H1 (cell line): ENCODE measurements at regions not wholly inside any gene's neighbourhood (a gene's known extent, or its start where the extent isn't known, plus 50 kb on each side); places are given as distances from the start of the nearest gene placed in this dataset.

Experiments used
- CTCF ChIA-PET: fragments of 300-600 bp; sonication (Branson Sonifier 250); formaldehyde crosslinking; loops from one replicate; lab custom pipeline; 2021; ENCODE audit not compliant: partially characterized antibody; lab: Charles Lee
- POLR2A ChIA-PET: fragments of 300-600 bp; sonication (Branson Sonifier 250); formaldehyde crosslinking; loops from one replicate; lab custom pipeline; 2021; ENCODE audit warnings: inconsistent platforms; ENCODE audit not compliant: partially characterized antibody; lab: Charles Lee
- DNase-seq, 2 experiments: peaks; one replicate each; pipeline versions ENCODE4 v3.0.0 to v3.0.0-alpha.2; 2010 to 2022; ENCODE audit warnings: low spot score in 2 of 2, low read depth in 1 of 2, mixed read lengths in 1 of 2
- FAIRE-seq: peaks from 2 replicates; lab custom pipeline; 2011; peaks lifted over from hg19 to GRCh38; lab: Jason Lieb, UNC
- H2AFZ ChIP-seq: 2 replicates; pipeline ENCODE4 v1.8.1; 2012; ENCODE audit warnings: low read length, inconsistent platforms
- H2AK5ac ChIP-seq: 2 replicates; pipeline ENCODE4 v1.6.1; 2013; ENCODE audit warnings: low read depth, low read length
- H2BK120ac ChIP-seq: replicated peaks from 2 replicates; pipeline ENCODE3; 2013; ENCODE audit warnings: low read depth, low read length, inconsistent platforms
- H2BK12ac ChIP-seq: 2 replicates; pipeline ENCODE4 v1.6.1; 2013; ENCODE audit warnings: low read depth, low read length
- H2BK15ac ChIP-seq: 2 replicates; pipeline ENCODE4 v1.6.1; 2013; ENCODE audit warnings: low read length
- H2BK20ac ChIP-seq: 2 replicates; pipeline ENCODE4 v1.6.1; 2013; ENCODE audit warnings: low read length
- H2BK5ac ChIP-seq: 2 replicates; pipeline ENCODE4 v1.6.1; 2013; ENCODE audit warnings: low read depth, low read length
- H3K14ac ChIP-seq: 2 replicates; pipeline ENCODE4 v1.6.1; 2013; ENCODE audit warnings: inconsistent platforms; ENCODE audit not compliant: insufficient read length
- H3K18ac ChIP-seq: 2 replicates; pipeline ENCODE4 v1.6.1; 2013; ENCODE audit warnings: low read length; ENCODE audit errors: extremely low read depth
- H3K23ac ChIP-seq: 2 replicates; pipeline ENCODE4 v1.6.1; 2013; ENCODE audit warnings: inconsistent platforms; ENCODE audit not compliant: insufficient read length
- H3K23me2 ChIP-seq: 2 replicates; pipeline ENCODE4 v1.6.1; 2013; ENCODE audit warnings: low read depth, low read length
- H3K27ac ChIP-seq: 2 replicates; pipeline ENCODE4 v1.6.1; 2011; ENCODE audit warnings: low read depth, low read length, inconsistent platforms
- H3K27me3 ChIP-seq, 4 experiments: replicated peaks in 1 of 4; 1 replicate in 1 of 4; 2 replicates in 3 of 4; pipeline versions ENCODE4 v1.6.1 to v1.8.1; 2011 to 2013; ENCODE audit warnings: low read length in 3 of 4, mild to moderate bottlenecking in 3 of 4, inconsistent platforms in 2 of 4, mixed read lengths in 2 of 4, moderate library complexity in 1 of 4; ENCODE audit not compliant: control insufficient read depth in 3 of 4, insufficient read depth in 3 of 4; ENCODE audit errors: extremely low read depth in 1 of 4
- H3K36me3 ChIP-seq, 4 experiments: 2 replicates each; pipeline versions ENCODE4 v1.6.1 to v1.8.1; 2011 to 2013; ENCODE audit warnings: mild to moderate bottlenecking in 4 of 4, low read length in 3 of 4, moderate library complexity in 2 of 4, control low read depth in 1 of 4, inconsistent platforms in 1 of 4; ENCODE audit not compliant: insufficient read depth in 4 of 4, control insufficient read depth in 2 of 4
- H3K4ac ChIP-seq: replicated peaks from 2 replicates; pipeline ENCODE3; 2013; ENCODE audit warnings: low read length, low read depth, mixed read lengths, inconsistent platforms; ENCODE audit not compliant: insufficient read length
- H3K4me1 ChIP-seq, 4 experiments: replicated peaks in 1 of 4; 1 replicate in 1 of 4; 2 replicates in 3 of 4; pipeline versions ENCODE4 v1.6.1 to v1.8.1; 2011 to 2013; ENCODE audit warnings: low read length in 3 of 4, inconsistent platforms in 2 of 4, mixed read lengths in 1 of 4; ENCODE audit not compliant: insufficient read depth in 4 of 4, control insufficient read depth in 3 of 4
- H3K4me2 ChIP-seq, 2 experiments: 2 replicates each; pipeline versions ENCODE4 v1.6.1 to v1.8.1; 2011 to 2013; ENCODE audit warnings: low read depth in 2 of 2, low read length in 2 of 2, control low read depth in 1 of 2, inconsistent platforms in 1 of 2, mild to moderate bottlenecking in 1 of 2; ENCODE audit not compliant: insufficient read depth in 1 of 2
- H3K4me3 ChIP-seq, 4 experiments: fragments of 200-600, 300-600 bp in 1 of 4; sonication (generic), shearing (Covaris generic), sonication (Bioruptor Twin) in 1 of 4; 2 replicates each; pipeline versions ENCODE4 v1.5.1 to v1.8.1; 2011 to 2016; ENCODE audit warnings: low read length in 4 of 4, low read depth in 3 of 4, control low read depth in 2 of 4, inconsistent platforms in 2 of 4, mild to moderate bottlenecking in 2 of 4, mixed read lengths in 1 of 4, moderate library complexity in 1 of 4; ENCODE audit not compliant: insufficient read depth in 2 of 4; ENCODE audit errors: extremely low read depth in 1 of 4
- H3K56ac ChIP-seq: replicated peaks from 2 replicates; pipeline ENCODE3; 2013; ENCODE audit warnings: low read depth, mild to moderate bottlenecking, mixed read lengths, low read length, inconsistent platforms; ENCODE audit not compliant: insufficient read length
- H3K79me1 ChIP-seq: 2 replicates; pipeline ENCODE4 v1.6.1; 2013; ENCODE audit warnings: low read depth, low read length, control low read depth
- H3K79me2 ChIP-seq, 2 experiments: 2 replicates each; pipeline versions ENCODE4 v1.6.1 to v1.8.1; 2012 to 2013; ENCODE audit warnings: low read length in 2 of 2, mild to moderate bottlenecking in 2 of 2, inconsistent platforms in 1 of 2; ENCODE audit not compliant: insufficient read depth in 2 of 2, control insufficient read depth in 1 of 2
- H3K9ac ChIP-seq, 4 experiments: replicated peaks in 1 of 4; 1 replicate in 1 of 4; 2 replicates in 3 of 4; pipeline versions ENCODE4 v1.6.1 to v1.8.1; 2011 to 2013; ENCODE audit warnings: low read depth in 3 of 4, low read length in 3 of 4, control low read depth in 2 of 4, mild to moderate bottlenecking in 2 of 4, moderate library complexity in 2 of 4, inconsistent platforms in 1 of 4; ENCODE audit errors: extremely low read depth in 1 of 4
- H3K9me3 ChIP-seq, 2 experiments: 2 replicates each; pipeline versions ENCODE4 v1.6.1 to v1.8.1; 2012 to 2013; ENCODE audit warnings: mild to moderate bottlenecking in 2 of 2, moderate library complexity in 2 of 2, control low read depth in 1 of 2, inconsistent platforms in 1 of 2, low read depth in 1 of 2, low read length in 1 of 2, mixed read lengths in 1 of 2; ENCODE audit not compliant: insufficient read depth in 2 of 2
- H4K20me1 ChIP-seq, 2 experiments: replicated peaks in 1 of 2; 2 replicates each; pipeline versions ENCODE3 to v1.8.1; 2011 to 2013; ENCODE audit warnings: inconsistent platforms in 2 of 2, low read length in 2 of 2, mild to moderate bottlenecking in 1 of 2; ENCODE audit not compliant: insufficient read depth in 2 of 2, control insufficient read depth in 1 of 2
- H4K5ac ChIP-seq: 2 replicates; pipeline ENCODE4 v1.6.1; 2013; ENCODE audit warnings: low read length, low read depth, mixed read lengths, inconsistent platforms; ENCODE audit not compliant: insufficient read length
- H4K8ac ChIP-seq: 2 replicates; pipeline ENCODE4 v1.8.0; 2013; ENCODE audit warnings: mild to moderate bottlenecking, moderate library complexity, low read length, inconsistent platforms; ENCODE audit not compliant: insufficient read depth; ENCODE audit errors: extremely low read depth
- H4K91ac ChIP-seq: replicated peaks from 2 replicates; pipeline ENCODE3; 2013; ENCODE audit warnings: low read length, mixed read lengths, inconsistent platforms; ENCODE audit not compliant: insufficient read length
- ATF3 ChIP-seq: IDR thresholded peaks from 2 replicates; pipeline ENCODE4 v1.6.1; 2011; ENCODE audit warnings: low read depth, mild to moderate bottlenecking, low read length; ENCODE audit not compliant: insufficient read depth
- BCL11A ChIP-seq, 2 experiments: IDR thresholded peaks; one replicate each; pipeline ENCODE4 v1.6.1; 2011; ENCODE audit warnings: low read depth in 2 of 2, low read length in 2 of 2, mild to moderate bottlenecking in 2 of 2
- CHD2 ChIP-seq: IDR thresholded peaks from 2 replicates; pipeline ENCODE4 v1.6.1; 2012; ENCODE audit warnings: low read length, improper control_type of control experiment
- CREB1 ChIP-seq: IDR thresholded peaks from 2 replicates; pipeline ENCODE4 v1.6.1; 2012; ENCODE audit warnings: inconsistent platforms
- GABPA ChIP-seq: IDR thresholded peaks from 2 replicates; pipeline ENCODE4 v1.6.1; 2011; ENCODE audit warnings: mild to moderate bottlenecking, low read length, moderate library complexity, borderline replicate concordance; ENCODE audit not compliant: insufficient read depth
- HDAC2 ChIP-seq, 2 experiments: fragments of 300-600 bp in 1 of 2; sonication (generic) in 1 of 2; IDR thresholded peaks; 2 replicates each; pipeline ENCODE4 v1.6.1; 2011 to 2012; ENCODE audit warnings: low read depth in 2 of 2, low read length in 2 of 2, mild to moderate bottlenecking in 2 of 2, moderate library complexity in 2 of 2, borderline replicate concordance in 1 of 2, inconsistent platforms in 1 of 2
- JUN ChIP-seq: IDR thresholded peaks from 2 replicates; pipeline ENCODE4 v1.6.1; 2011; ENCODE audit warnings: low read depth, mild to moderate bottlenecking, improper control_type of control experiment, low read length
- NANOG ChIP-seq: IDR thresholded peaks from 2 replicates; pipeline ENCODE4 v1.6.1; 2011; ENCODE audit warnings: low read length, low read depth, mild to moderate bottlenecking, inconsistent platforms; ENCODE audit not compliant: insufficient read depth, poor library complexity, severe bottlenecking
- POU5F1 ChIP-seq: IDR thresholded peaks from 2 replicates; pipeline ENCODE4 v1.6.1; 2011; ENCODE audit warnings: low read depth, mild to moderate bottlenecking, low read length, moderate library complexity
- SIN3A ChIP-seq, 2 experiments: IDR thresholded peaks in 1 of 2; conservative IDR thresholded peaks in 1 of 2; 2 replicates each; pipeline ENCODE4 v1.6.1; 2011 to 2012; ENCODE audit warnings: low read length in 2 of 2, improper control_type of control experiment in 1 of 2, low read depth in 1 of 2, mild to moderate bottlenecking in 1 of 2
- SIX5 ChIP-seq: IDR thresholded peaks from 2 replicates; pipeline ENCODE4 v1.6.1; 2011; ENCODE audit warnings: mild to moderate bottlenecking, low read depth, low read length
- SP2 ChIP-seq: IDR thresholded peaks from 2 replicates; pipeline ENCODE4 v1.6.1; 2012; ENCODE audit warnings: mild to moderate bottlenecking, low read length, inconsistent platforms
- SUZ12 ChIP-seq: fragments of 200-600 bp; sonication (generic); IDR thresholded peaks from 2 replicates; pipeline ENCODE4 v1.6.1; 2012; ENCODE audit warnings: mild to moderate bottlenecking, inconsistent platforms, low read length, moderate library complexity, mixed read lengths
- TBP ChIP-seq: IDR thresholded peaks from 2 replicates; pipeline ENCODE4 v1.6.1; 2011; ENCODE audit warnings: low read depth, low read length, improper control_type of control experiment
- WGBS, 2 experiments: shearing (Covaris generic) in 1 of 2; methylation state at CpG; one replicate each; pipeline versions ENCODE4 v1.1.6 to v1.1.7; 2013 to 2015; ENCODE audit warnings: low lambda C conversion rate in 2 of 2, mixed read lengths in 2 of 2, inconsistent platforms in 1 of 2, low coverage in 1 of 2, missing lambda C conversion rate in 1 of 2; ENCODE audit not compliant: insufficient replicate concordance in 2 of 2, insufficient coverage in 1 of 2, insufficient read length in 1 of 2; ENCODE audit errors: extremely low coverage in 1 of 2, missing lambda C conversion rate in 1 of 2; 5-methylcytosine and 5-hydroxymethylcytosine counted together

GRCh38 chr1:176271572-176271971 lies 64.5 kb upstream of the COP1 start:
- DNase-seq = no peak
- H2BK120ac ChIP-seq = no peak overlapping the region
- 88% methylated on average over 1 of the region's 1 CpG; no CpG with 5 or more reads in 1 of the 2 experiments for WGBS, 2 experiments
- TF ChIP-seq ATF3 = no peak
- no peak for TF ChIP-seq CHD2
- no peak for TF ChIP-seq SP2
- TF ChIP-seq JUN = no peak
- no peak for TF ChIP-seq NANOG
- no peak for TF ChIP-seq GABPA
- no peak for TF ChIP-seq HDAC2 (IDR thresholded peaks at IDR 0.05; ENCODE audit: borderline replicate concordance in 1 of 2, low read depth in 2 of 2, low read length in 2 of 2)
- no peak for TF ChIP-seq CREB1
- no peak for TF ChIP-seq SIX5
- no peak for TF ChIP-seq SUZ12
- no peak for TF ChIP-seq BCL11A (IDR thresholded peaks at IDR 0.05; ENCODE audit: low read depth in 2 of 2, low read length in 2 of 2)
- TF ChIP-seq POU5F1 = no peak
- TF ChIP-seq SIN3A (conservative IDR thresholded peaks at IDR 0.05 in 1 of 2, IDR thresholded peaks at IDR 0.05 in 1 of 2; ENCODE audit: low read depth in 1 of 2, low read length in 2 of 2) = no peak
- no peak for TF ChIP-seq TBP

More at GRCh38 chr1:176271572-176271971, 64.5 kb upstream of the COP1 start:
- Histone ChIP-seq H2BK5ac (no peak overlapping the region), H3K23me2 (no peaks in the 10 kb centered on the region), H3K56ac (no peak overlapping the region), H3K9ac (no peak overlapping the region), H3K36me3 (no peaks in the 10 kb centered on the region), H4K5ac (no peak overlapping the region), H3K18ac (no peak overlapping the region), H3K27me3 (no peaks in the 10 kb centered on the region), H2BK12ac (no peak overlapping the region), H3K79me1 (no peaks in the 10 kb centered on the region), H3K27ac (no peak overlapping the region), H2BK15ac (no peak overlapping the region), H3K14ac (no peak overlapping the region), H3K4me3 (no peak overlapping the region), H3K4ac (no peak overlapping the region), H2AFZ (no peak overlapping the region), H3K4me1 (no peaks in the 10 kb centered on the region), H3K9me3 (no peaks in the 10 kb centered on the region), H3K4me2 (no peak overlapping the region), H2BK20ac (no peak overlapping the region), H3K79me2 (no peaks in the 10 kb centered on the region), H3K23ac (no peak overlapping the region), H4K20me1 (no peaks in the 10 kb centered on the region), H2AK5ac (no peak overlapping the region), H4K91ac (no peak overlapping the region), H4K8ac (no peak overlapping the region)
- ChIA-PET CTCF (no interaction called here), POLR2A (interaction anchor here (0.7 kb wide), 1 partner anchor 65 kb away, joined by 3 read pairs; no protein-coding TSS in a partner anchor)
- FAIRE-seq = no peak
